ENCODE measurements at regions not wholly inside any gene's neighbourhood (a gene's known extent, or its start where the extent isn't known, plus 50 kb on each side); places are given as distances from the start of the nearest gene placed in this dataset.

- Histone ChIP-seq H3K9me2 (no peaks in the 10 kb centered on the region), H4K20me1 (ENCODE audit: insufficient read depth) (no peaks in the 10 kb centered on the region), H3K27ac (ENCODE audit: low read depth in 2 of 2, low read length in 1 of 2) (peak overlapping the region in 1 of 2 experiments; percentile 40; a peak in 1 of 4 replicates), H3K9ac (no peak overlapping the region), H3K27me3 (ENCODE audit: insufficient read depth) (no peaks in the 10 kb centered on the region), H3K36me3 (replicated peaks in 1 of 2; ENCODE audit: control insufficient read depth in 1 of 2, insufficient read depth in 2 of 2, low read length in 1 of 2) (no peaks in the 10 kb centered on the region), H3K79me2 (ENCODE audit: insufficient read depth) (no peaks in the 10 kb centered on the region), H3K4me3 (ENCODE audit: low read depth in 2 of 2, low read length in 1 of 2) (no peak overlapping the region), H3F3A (replicated peaks; ENCODE audit: insufficient read depth) (no peaks in the 10 kb centered on the region), H3K9me3 (no peaks in the 10 kb centered on the region), H3K4me2 (no peak overlapping the region), H2AFZ (ENCODE audit: low read depth) (no peak overlapping the region), H3K4me1 (ENCODE audit: control insufficient read depth in 1 of 2, insufficient read depth in 2 of 2, low read depth in 1 of 2, low read length in 1 of 2) (peaks cover 0 to 3% of the 10 kb centered on the region in 2 experiments; a peak in 1 of 4 replicates)
- TF ChIP-seq RCOR1 (IDR thresholded peaks at IDR 0.05; ENCODE audit: low read length) (no peak), IRF3 (IDR thresholded peaks at IDR 0.05; ENCODE audit: low read depth, low read length) (no peak), GABPA (IDR thresholded peaks at IDR 0.05; ENCODE audit: low read depth) (no peak), EZH2phosphoT487 (IDR thresholded peaks at IDR 0.05; ENCODE audit: borderline replicate concordance, low read depth) (no peak), NRF1 (IDR thresholded peaks at IDR 0.05; ENCODE audit: low read depth, low read length) (no peak), TAF1 (IDR thresholded peaks at IDR 0.05; ENCODE audit: borderline replicate concordance, low read depth, low read length) (no peak), JUND (IDR thresholded peaks at IDR 0.05) (no peak), MAX (IDR thresholded peaks at IDR 0.05; ENCODE audit: low read depth) (no peak), ZBTB33 (IDR thresholded peaks at IDR 0.05; ENCODE audit: borderline replicate concordance, low read depth) (no peak), FOXJ3 (CRISPR knock-in tag; IDR thresholded peaks at IDR 0.05) (no peak), FOSL2 (IDR thresholded peaks at IDR 0.05; ENCODE audit: borderline replicate concordance, low read depth) (no peak), POLR2AphosphoS5 (IDR thresholded peaks at IDR 0.05; ENCODE audit: low read depth, low read length) (no peak), TCF12 (IDR thresholded peaks at IDR 0.05) (no peak), FOXM1 (IDR thresholded peaks at IDR 0.05; ENCODE audit: low read depth) (no peak), MEF2A (IDR thresholded peaks at IDR 0.05; ENCODE audit: borderline replicate concordance, low read depth) (no peak), CTCF (IDR thresholded peaks at IDR 0.05) (no peak)
- 36% methylated on average over 7 of the region's 7 CpGs for WGBS (ENCODE audit: low lambda C conversion rate)
- ChIA-PET POLR2A (no interaction called here), CTCF (no interaction called here)
- DNase-seq = no peak
Measured at GRCh38 chr2:76008001-76008702, 297.4 kb upstream of the GCFC2 start.
